GM18517 (cell line): ENCODE measurements at regions not wholly inside any gene's neighbourhood (a gene's known extent, or its start where the extent isn't known, plus 50 kb on each side); places are given as distances from the start of the nearest gene placed in this dataset.

Experiments
- ATAC-seq: cut with Tn5 transposase; IDR thresholded peaks from one replicate; pipeline ENCODE4 v1.9.1; 2021; ENCODE audit warnings: mild to moderate bottlenecking, moderate library complexity; ENCODE audit not compliant: unreplicated experiment

- ATAC-seq = no peak
Observed at GRCh38 chr2:108067820-108068405, 81.6 kb downstream of the SLC5A7 start.

DNA sequence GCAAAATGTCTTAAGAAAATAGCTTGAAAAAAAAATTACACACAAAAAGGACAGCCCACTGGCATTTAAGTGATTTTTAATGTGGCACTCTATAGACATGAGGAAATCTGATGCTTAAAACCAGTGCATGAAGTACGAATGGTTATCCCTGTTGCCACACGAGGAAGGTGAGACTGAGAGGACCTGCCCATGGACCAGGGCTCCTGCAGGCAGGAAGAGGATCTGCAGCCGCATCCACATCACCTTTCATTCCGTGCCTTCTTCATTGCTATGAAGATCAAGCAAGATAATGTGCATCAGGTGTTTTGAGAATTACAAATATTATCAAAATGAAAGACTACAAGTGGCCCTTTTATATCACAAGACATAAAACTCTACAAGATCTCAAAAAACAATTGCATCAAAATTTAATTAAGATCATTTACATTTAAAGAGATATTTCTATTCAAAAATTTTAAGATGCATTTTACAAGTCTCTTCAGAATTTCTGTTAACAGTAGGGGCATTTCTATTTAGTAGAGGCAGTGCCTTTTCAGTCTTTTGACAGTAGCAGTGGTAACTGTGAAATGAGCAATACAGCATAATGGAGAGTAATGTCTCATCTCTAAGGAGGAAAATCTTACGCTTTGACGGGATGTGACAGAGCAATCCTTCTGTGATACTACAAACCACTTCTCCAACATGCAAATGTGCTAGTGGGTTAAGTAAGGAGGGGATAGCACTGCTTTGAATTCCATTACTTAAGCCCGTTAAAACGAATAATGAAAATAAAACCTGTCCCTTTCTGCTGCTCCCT lies 83.4 kb downstream of the SLC5A7 start:
- no peak for ATAC-seq

- no peak for ATAC-seq
Observed at GRCh38 chr2:108073415-108074072, 87.2 kb downstream of the SLC5A7 start.

- ATAC-seq = no peak
Observed at GRCh38 chr2:108074150-108074549, 87.8 kb downstream of the SLC5A7 start.

- no peak for ATAC-seq
Observed at GRCh38 chr2:108074946-108075345, 88.6 kb downstream of the SLC5A7 start.

- ATAC-seq = no peak
Observed at GRCh38 chr2:108076527-108076926, 90.2 kb downstream of the SLC5A7 start.

- ATAC-seq = no peak
Observed at GRCh38 chr2:108079736-108080135, 93.4 kb downstream of the SLC5A7 start.

- no peak for ATAC-seq
Observed at GRCh38 chr2:108080177-108080576, 93.9 kb downstream of the SLC5A7 start.

DNA sequence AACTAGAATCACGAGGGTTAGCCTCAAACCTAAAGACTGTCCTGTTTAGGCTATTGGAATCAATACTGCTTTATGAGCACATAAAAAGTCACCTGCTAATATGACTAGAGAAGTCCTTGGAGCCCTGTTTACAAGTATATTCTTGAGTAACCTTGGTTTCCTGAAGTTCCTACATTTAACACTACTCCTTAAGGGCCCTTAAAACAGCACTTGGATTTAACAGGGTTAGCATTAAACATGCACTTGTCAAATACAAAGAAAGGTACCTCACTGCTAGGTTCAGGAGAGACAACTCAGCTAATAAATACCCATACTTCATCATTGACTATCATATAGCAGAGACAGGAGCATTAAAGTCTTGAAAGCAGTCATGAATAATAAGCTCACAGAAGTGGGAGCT lies 96.7 kb downstream of the SLC5A7 start:
- ATAC-seq = no peak

DNA sequence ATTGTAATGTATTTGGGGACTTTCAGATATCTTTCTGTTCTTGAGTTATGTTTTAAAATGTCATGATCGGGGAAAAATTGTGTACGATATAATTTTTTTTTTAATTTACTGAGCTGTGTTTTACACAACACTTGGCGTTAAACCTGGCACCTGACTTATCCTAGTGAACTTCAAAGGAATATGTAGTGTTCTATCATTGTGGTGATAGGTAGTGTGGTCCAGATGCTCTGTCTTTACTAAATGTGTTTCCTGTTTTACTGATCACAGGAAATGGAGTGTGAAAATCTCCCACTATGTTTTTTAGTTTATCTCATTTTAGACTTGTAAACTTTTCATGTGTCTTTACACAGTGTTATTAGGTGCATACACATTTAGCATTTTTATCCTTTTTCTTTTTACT lies 98.0 kb downstream of the SLC5A7 start:
- no peak for ATAC-seq

- no peak for ATAC-seq
Observed at GRCh38 chr2:108092886-108093285, 106.6 kb downstream of the SLC5A7 start.

- no peak for ATAC-seq
Observed at GRCh38 chr2:108101481-108101880, 115.2 kb downstream of the SLC5A7 start.

DNA sequence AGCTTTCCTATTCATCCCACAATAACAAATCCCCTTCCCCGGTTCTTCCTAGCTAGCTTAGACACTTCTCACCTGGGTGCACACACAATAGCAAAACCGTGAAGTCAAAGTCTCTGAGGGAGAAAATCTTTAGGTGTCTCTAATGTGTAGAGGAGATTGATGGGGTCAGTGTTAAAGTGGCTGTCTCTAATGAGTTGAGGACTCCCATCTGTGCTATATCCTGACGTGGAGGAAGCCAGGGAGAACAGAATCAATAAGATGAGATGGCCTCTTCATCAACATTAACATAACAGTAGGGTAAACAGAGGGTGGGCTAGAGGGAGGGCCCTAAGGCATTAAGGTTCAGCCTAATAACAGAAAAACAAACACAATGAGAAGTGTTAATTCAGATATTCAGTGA lies 120.4 kb downstream of the SLC5A7 start:
- no peak for ATAC-seq

GRCh38 chr2:108111936-108112335 lies 125.6 kb downstream of the SLC5A7 start:
- ATAC-seq = no peak

DNA sequence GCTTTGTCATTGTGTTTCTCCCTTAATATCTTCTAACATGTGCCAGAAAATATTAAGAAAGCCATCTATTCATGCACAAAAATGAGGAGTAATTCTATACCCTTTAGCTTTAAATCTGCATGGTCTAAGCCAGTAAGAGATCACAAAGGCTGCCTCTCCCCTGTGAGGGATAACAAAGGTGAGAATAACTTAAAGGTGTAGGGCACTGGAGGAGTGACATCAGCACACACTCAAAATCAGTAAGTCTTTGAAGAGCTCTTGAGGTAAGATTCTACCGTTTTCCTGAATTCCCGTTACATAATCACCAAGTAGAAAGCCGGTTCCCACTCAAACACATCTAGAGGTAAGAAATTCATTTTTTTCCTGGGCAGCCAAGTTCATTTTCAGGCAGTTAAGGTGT lies 123.9 kb upstream of the SULT1C3 start:
- ATAC-seq = no peak

GRCh38 chr2:108118996-108119395 lies 120.8 kb upstream of the SULT1C3 start:
- no peak for ATAC-seq

GRCh38 chr2:108119492-108119891 lies 120.3 kb upstream of the SULT1C3 start:
- ATAC-seq = no peak

DNA sequence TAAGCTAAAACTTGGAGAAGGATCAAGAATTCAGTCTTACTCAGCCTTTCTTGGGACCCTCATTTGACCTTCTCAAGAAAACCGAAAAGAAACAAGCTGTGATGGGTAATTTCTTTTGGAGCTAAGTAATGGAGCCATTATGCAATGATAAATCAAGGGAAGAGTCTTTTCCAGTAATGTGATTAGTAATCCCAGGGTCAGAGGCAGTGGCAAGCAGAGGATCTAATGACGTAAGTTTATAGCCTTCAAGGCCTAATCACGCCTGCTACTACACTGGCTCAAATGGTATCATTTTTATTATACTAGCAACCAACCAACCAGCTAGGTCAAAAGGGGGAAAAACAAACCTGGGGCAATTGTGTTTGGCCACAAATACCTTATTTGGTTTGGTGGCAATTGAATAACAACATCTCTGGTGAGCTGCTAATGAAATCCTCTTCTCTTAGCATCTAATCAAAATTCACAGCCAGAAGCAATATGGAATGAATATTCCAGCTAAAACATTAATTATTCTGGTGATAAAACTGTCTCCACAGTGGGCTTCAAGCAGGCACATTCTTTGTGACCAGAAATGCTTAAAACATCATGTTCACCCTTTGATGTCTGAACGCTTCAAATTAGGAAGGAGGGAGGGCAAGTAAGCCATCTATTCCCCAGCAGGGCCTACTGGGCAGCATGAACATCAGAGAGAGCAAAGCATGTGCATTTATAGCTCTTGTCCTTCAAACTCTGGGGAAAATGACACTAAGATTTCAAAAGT lies 114.9 kb upstream of the SULT1C3 start:
- no peak for ATAC-seq

DNA sequence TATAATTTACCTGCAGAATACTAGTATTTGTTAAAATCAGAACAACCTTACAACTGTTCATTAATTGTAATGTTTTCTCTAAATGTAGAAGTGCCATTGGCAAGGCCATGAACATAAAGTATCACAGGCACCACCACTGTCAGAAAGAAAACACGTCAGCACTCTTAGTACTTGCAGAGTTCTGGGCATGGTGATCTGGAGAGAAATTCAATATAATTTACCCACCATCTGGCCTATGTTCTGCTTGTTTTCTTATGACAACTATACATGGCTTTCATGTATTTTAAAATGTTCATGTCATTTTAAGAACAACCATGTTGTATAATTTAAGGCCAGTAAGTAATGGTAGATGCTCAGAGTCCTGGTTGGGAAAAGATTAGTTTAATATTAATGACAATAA lies 114.2 kb upstream of the SULT1C3 start:
- ATAC-seq = no peak

DNA sequence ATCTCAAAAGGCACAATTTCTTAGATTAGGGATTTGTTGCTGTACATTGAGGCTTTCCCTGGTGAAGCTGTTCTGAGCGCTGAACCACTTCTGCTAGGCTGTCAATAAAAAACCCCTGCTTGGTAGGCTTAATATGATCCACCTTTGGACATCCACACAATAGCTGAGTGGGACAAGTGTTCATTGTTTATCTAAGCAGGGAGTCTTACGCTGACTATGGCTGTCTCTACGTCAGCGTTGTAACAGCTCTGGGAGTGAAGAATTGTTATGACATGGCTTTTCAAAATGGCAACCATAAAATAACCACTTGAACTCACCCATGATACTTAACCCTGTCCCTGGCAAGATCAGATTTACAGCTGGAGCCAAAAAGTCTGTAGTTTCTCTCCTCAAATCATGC lies 111.5 kb upstream of the SULT1C3 start:
- no peak for ATAC-seq

DNA sequence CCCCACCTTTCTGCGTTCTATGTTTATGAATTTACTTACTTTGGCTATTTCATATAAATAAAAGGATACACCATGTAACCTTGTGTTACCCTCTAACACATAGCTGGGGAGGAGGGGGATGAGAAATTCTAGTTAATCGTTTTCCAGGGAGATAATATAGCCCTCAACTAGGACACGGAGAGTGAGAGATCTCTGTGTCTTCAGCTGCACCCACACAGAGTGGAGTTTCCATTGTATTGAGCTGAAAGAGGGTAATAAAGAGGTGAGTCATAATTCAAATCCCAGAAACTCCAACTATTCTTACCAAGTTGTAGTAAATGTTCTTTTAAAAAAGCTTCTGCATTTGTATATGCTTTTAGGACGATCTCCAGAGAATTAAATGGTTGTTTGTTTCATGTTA lies 110.1 kb upstream of the SULT1C3 start:
- no peak for ATAC-seq
